ENCODE measurements at regions not wholly inside any gene's neighbourhood (a gene's known extent, or its start where the extent isn't known, plus 50 kb on each side); places are given as distances from the start of the nearest gene placed in this dataset.

DNA sequence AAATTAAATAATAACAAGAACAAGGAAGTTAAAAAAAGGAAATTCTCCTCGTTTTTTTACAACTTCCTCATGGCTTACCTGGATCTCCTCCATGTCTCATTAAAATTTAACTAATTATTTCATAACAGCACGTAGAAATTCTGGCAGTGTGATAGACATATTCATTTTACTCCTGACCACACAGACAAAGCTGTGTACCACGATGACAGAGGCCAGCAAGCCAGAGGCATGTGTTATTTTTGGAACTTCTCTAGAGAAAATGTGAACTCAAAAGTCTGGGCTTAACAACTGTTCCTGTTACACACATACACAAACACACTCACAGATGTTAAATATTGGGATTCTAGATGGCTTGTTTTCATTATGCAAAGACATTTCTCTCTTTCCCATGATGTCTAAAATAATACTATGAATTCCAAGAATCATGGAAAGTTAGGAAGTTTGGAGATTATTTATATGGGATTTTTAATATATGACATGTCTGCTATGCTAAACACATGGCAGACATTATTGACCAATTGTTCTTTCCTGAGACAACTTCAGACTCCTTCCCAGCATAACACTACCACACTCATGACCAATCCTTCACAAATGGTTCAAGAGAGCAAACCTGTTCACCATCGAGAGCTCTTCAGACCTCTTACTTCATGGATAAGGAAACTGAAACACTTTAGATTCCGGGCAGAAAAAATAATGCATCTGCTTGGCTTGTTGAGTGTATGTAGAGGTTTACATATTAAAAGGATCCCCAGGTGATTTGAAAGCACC is 158.7 kb downstream of the DACT1 start:
- no peak overlapping the region for H3K27ac Mint-ChIP-seq (ENCODE audit: low read depth, unreplicated experiment)
- no peaks in the 10 kb centered on the region for H3K9me3 Mint-ChIP-seq (ENCODE audit: unreplicated experiment)
- ChIA-PET POLR2A (no interaction called here), CTCF (interaction anchor here (0.6 to 1.1 kb wide), 3 partner anchors 8 to 178 kb away, joined by 3 read pairs; no protein-coding TSS in a partner anchor)
- H3K27me3 Mint-ChIP-seq (ENCODE audit: insufficient read depth, unreplicated experiment) = no peaks in the 10 kb centered on the region
- intact Hi-C loops (cut with micrococcal nuclease) = no loop called here
- H3K4me1 Mint-ChIP-seq (ENCODE audit: insufficient read depth, unreplicated experiment) = no peaks in the 10 kb centered on the region
- no peaks in the 10 kb centered on the region for H3K36me3 Mint-ChIP-seq (ENCODE audit: insufficient read depth, unreplicated experiment)
- TF ChIP-seq, protein P1, sequence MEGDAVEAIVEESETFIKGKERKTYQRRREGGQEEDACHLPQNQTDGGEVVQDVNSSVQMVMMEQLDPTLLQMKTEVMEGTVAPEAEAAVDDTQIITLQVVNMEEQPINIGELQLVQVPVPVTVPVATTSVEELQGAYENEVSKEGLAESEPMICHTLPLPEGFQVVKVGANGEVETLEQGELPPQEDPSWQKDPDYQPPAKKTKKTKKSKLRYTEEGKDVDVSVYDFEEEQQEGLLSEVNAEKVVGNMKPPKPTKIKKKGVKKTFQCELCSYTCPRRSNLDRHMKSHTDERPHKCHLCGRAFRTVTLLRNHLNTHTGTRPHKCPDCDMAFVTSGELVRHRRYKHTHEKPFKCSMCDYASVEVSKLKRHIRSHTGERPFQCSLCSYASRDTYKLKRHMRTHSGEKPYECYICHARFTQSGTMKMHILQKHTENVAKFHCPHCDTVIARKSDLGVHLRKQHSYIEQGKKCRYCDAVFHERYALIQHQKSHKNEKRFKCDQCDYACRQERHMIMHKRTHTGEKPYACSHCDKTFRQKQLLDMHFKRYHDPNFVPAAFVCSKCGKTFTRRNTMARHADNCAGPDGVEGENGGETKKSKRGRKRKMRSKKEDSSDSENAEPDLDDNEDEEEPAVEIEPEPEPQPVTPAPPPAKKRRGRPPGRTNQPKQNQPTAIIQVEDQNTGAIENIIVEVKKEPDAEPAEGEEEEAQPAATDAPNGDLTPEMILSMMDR (IDR thresholded peaks at IDR 0.05; ENCODE audit: unreplicated experiment) = no peak
- BruUV-seq (replicated peaks) = no TSS peak
- DNase-seq (ENCODE audit: unreplicated experiment) = no peak
- H3K4me3 Mint-ChIP-seq (ENCODE audit: unreplicated experiment) = no peak overlapping the region

DNA sequence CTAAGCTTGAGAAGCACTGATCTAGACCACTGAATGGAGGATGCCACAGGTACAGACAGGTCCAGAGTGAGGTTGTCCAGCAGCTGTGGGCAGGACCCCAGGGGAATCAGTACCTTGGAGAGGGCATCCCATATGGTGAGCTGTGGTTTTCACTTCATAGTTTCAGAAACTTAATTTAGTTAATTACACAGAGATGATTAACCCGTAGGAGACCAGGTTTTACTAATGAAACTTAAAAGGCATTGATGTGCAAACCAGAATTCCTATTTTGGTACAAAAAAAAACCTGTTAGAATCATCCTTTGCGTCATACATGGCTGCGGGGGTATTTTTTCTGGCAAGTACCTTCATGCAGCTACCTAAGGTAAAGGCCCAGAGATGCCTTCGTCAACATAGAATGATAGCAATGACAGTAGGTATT is 159.3 kb downstream of the DACT1 start:
- Mint-ChIP-seq H3K9me3 (ENCODE audit: unreplicated experiment) (no peaks in the 10 kb centered on the region), H3K4me3 (ENCODE audit: unreplicated experiment) (no peak overlapping the region), H3K27ac (ENCODE audit: low read depth, unreplicated experiment) (no peak overlapping the region), H3K4me1 (ENCODE audit: insufficient read depth, unreplicated experiment) (no peaks in the 10 kb centered on the region), H3K27me3 (ENCODE audit: insufficient read depth, unreplicated experiment) (no peaks in the 10 kb centered on the region), H3K36me3 (ENCODE audit: insufficient read depth, unreplicated experiment) (no peaks in the 10 kb centered on the region)
- DNase-seq (ENCODE audit: unreplicated experiment) = peak; percentile 23
- intact Hi-C loops (cut with micrococcal nuclease) = no loop called here
- ChIA-PET CTCF (interaction anchor here (0.6 to 1.1 kb wide), 3 partner anchors 10 to 1369 kb away, joined by 3 to 6 read pairs (median 3); no protein-coding TSS in a partner anchor), POLR2A (no interaction called here)
- BruUV-seq (replicated peaks) = no TSS peak
- TF ChIP-seq, protein P1 (IDR thresholded peaks at IDR 0.05; ENCODE audit: unreplicated experiment) = no peak

- Mint-ChIP-seq H3K4me3 (ENCODE audit: unreplicated experiment) (no peak overlapping the region), H3K9me3 (ENCODE audit: unreplicated experiment) (peaks cover 8% of the 10 kb centered on the region), H3K36me3 (ENCODE audit: insufficient read depth, unreplicated experiment) (no peaks in the 10 kb centered on the region), H3K27me3 (ENCODE audit: insufficient read depth, unreplicated experiment) (no peaks in the 10 kb centered on the region), H3K4me1 (ENCODE audit: insufficient read depth, unreplicated experiment) (no peaks in the 10 kb centered on the region), H3K27ac (ENCODE audit: low read depth, unreplicated experiment) (no peak overlapping the region)
- DNase-seq (ENCODE audit: unreplicated experiment) = no peak
- POLR2A ChIA-PET = interaction anchor here (1.5 to 1.7 kb wide), 2 partner anchors 12 to 16 kb away, joined by 5 to 6 read pairs; no protein-coding TSS in a partner anchor
- CTCF ChIA-PET = interaction anchor here (1.0 kb wide), 1 partner anchor 297 kb away, joined by 3 read pairs; no protein-coding TSS in a partner anchor
- intact Hi-C loops (cut with micrococcal nuclease) = no loop called here
- BruUV-seq (replicated peaks) = no TSS peak
- TF ChIP-seq, protein P1 (IDR thresholded peaks at IDR 0.05; ENCODE audit: unreplicated experiment) = no peak
These were observed 160.4 kb downstream of the DACT1 start for GRCh38 chr14:58798173-58798572.

GRCh38 chr14:58801086-58801485 is 163.3 kb downstream of the DACT1 start:
- H3K27me3 Mint-ChIP-seq (ENCODE audit: insufficient read depth, unreplicated experiment) = no peaks in the 10 kb centered on the region
- POLR2A ChIA-PET = no interaction called here
- CTCF ChIA-PET = no interaction called here
- H3K27ac Mint-ChIP-seq (ENCODE audit: low read depth, unreplicated experiment) = no peak overlapping the region
- no peaks in the 10 kb centered on the region for H3K36me3 Mint-ChIP-seq (ENCODE audit: insufficient read depth, unreplicated experiment)
- TF ChIP-seq, protein P1 (IDR thresholded peaks at IDR 0.05; ENCODE audit: unreplicated experiment) = no peak
- peaks cover 5% of the 10 kb centered on the region for H3K4me1 Mint-ChIP-seq (ENCODE audit: insufficient read depth, unreplicated experiment)
- intact Hi-C loops (cut with micrococcal nuclease) = no loop called here
- no TSS peak for BruUV-seq (replicated peaks)
- no peak overlapping the region for H3K4me3 Mint-ChIP-seq (ENCODE audit: unreplicated experiment)
- H3K9me3 Mint-ChIP-seq (ENCODE audit: unreplicated experiment) = peaks cover 8% of the 10 kb centered on the region
- no peak for DNase-seq (ENCODE audit: unreplicated experiment)

Measured in MCF 10A (cell line).